GM23338 (cell line): ENCODE measurements at regions not wholly inside any gene's neighbourhood (a gene's known extent, or its start where the extent isn't known, plus 50 kb on each side); places are given as distances from the start of the nearest gene placed in this dataset.
A peak's percentile ranks its signal among the peaks of the same experiment; 100 is the strongest.

Experiments
- ATAC-seq: fragments of 200-7000 bp; cut with Tn5 transposase; 3 replicates; pipeline ENCODE4 v1.9.1; 2020
- DNase-seq: peaks from one replicate; pipeline ENCODE4 v3.0.0-alpha.2; 2015; ENCODE audit warnings: low spot score
- H2AFZ ChIP-seq: fragments of 200-600 bp; sonication (generic); 2 replicates; pipeline ENCODE4 v1.8.0; 2016; ENCODE audit warnings: antibody characterized with exemption, mild to moderate bottlenecking, moderate library complexity
- H3F3A ChIP-seq: fragments of 200-600 bp; sonication (generic); replicated peaks from 2 replicates; pipeline ENCODE4 v1.8.0; 2017; ENCODE audit warnings: antibody characterized with exemption, mixed run types, low read depth
- H3K27ac ChIP-seq: fragments of 200-600 bp; sonication (generic); 2 replicates; pipeline ENCODE4 v1.6.1; 2016; ENCODE audit warnings: low read depth
- H3K27me3 ChIP-seq: fragments of 200-600 bp; sonication (generic); 2 replicates; pipeline ENCODE4 v1.8.0; 2016; ENCODE audit warnings: mild to moderate bottlenecking, mixed run types, moderate library complexity; ENCODE audit not compliant: insufficient read depth
- H3K36me3 ChIP-seq: fragments of 200-600 bp; sonication (generic); 2 replicates; pipeline ENCODE4 v1.8.0; 2016; ENCODE audit warnings: mild to moderate bottlenecking; ENCODE audit not compliant: insufficient read depth
- H3K4me1 ChIP-seq: fragments of 200-600 bp; sonication (generic); 2 replicates; pipeline ENCODE4 v1.8.0; 2016; ENCODE audit warnings: mild to moderate bottlenecking, moderate library complexity; ENCODE audit not compliant: insufficient read depth
- H3K4me2 ChIP-seq: fragments of 200-600 bp; sonication (generic); 2 replicates; pipeline ENCODE4 v1.7.1; 2017; ENCODE audit warnings: mixed run types
- H3K4me3 ChIP-seq: fragments of 200-600 bp; sonication (generic); 2 replicates; pipeline ENCODE4 v1.6.1; 2016; ENCODE audit warnings: mixed run types
- H3K79me2 ChIP-seq: fragments of 200-600 bp; sonication (generic); replicated peaks from 2 replicates; pipeline ENCODE4 v1.8.0; 2017; ENCODE audit warnings: mild to moderate bottlenecking; ENCODE audit not compliant: insufficient read depth
- H3K9me2 ChIP-seq: fragments of 200-600 bp; sonication (generic); 2 replicates; pipeline ENCODE4 v1.8.0; 2017; ENCODE audit not compliant: insufficient read depth
- H4K20me1 ChIP-seq: fragments of 200-600 bp; sonication (generic); replicated peaks from 2 replicates; pipeline ENCODE4 v1.8.0; 2017; ENCODE audit warnings: mild to moderate bottlenecking; ENCODE audit not compliant: insufficient read depth
- H3K27ac Mint-ChIP-seq: 2 replicates; pipeline ENCODE4 v1.8.0; 2020; ENCODE audit warnings: inconsistent platforms, mild to moderate bottlenecking, moderate library complexity, mixed read lengths
- H3K27me3 Mint-ChIP-seq: 3 replicates; pipeline ENCODE4 v1.8.0; 2022; ENCODE audit warnings: low read depth, mild to moderate bottlenecking, moderate library complexity, mixed read lengths, inconsistent platforms; ENCODE audit not compliant: insufficient read depth, poor library complexity
- H3K36me3 Mint-ChIP-seq: 3 replicates; pipeline ENCODE4 v1.8.0; 2021; ENCODE audit warnings: low read depth, mild to moderate bottlenecking, inconsistent platforms, moderate library complexity, mixed read lengths
- H3K4me1 Mint-ChIP-seq: 3 replicates; pipeline ENCODE4 v1.8.0; 2020; ENCODE audit warnings: mild to moderate bottlenecking, inconsistent platforms, mixed read lengths
- H3K4me3 Mint-ChIP-seq: 3 replicates; pipeline ENCODE4 v1.8.0; 2021; ENCODE audit warnings: moderate library complexity, mild to moderate bottlenecking, inconsistent platforms, mixed read lengths
- H3K9me3 Mint-ChIP-seq: 3 replicates; pipeline ENCODE4 v1.8.0; 2020; ENCODE audit warnings: moderate library complexity, mild to moderate bottlenecking, inconsistent platforms, mixed read lengths
- CREB1 ChIP-seq: fragments of 250-450 bp; sonication (Bioruptor Pico); IDR thresholded peaks from 2 replicates; pipeline ENCODE4 v1.5.0; 2020; ENCODE audit warnings: low read depth, mild to moderate bottlenecking, moderate library complexity
- EZH2phosphoT487 ChIP-seq: fragments of 200-600 bp; sonication (generic); IDR thresholded peaks from one replicate; pipeline ENCODE4 v1.8.1; 2018; ENCODE audit warnings: antibody characterized with exemption; ENCODE audit not compliant: unreplicated experiment
- STAT1 ChIP-seq: IDR thresholded peaks from one replicate; pipeline ENCODE4 v1.6.1; 2016; ENCODE audit warnings: antibody characterized with exemption; ENCODE audit not compliant: unreplicated experiment
- TF ChIP-seq, protein P1 (sequence below), 2 experiments: fragments of 200-600 bp in 1 of 2; sonication (generic) in 1 of 2; conservative IDR thresholded peaks; 2 replicates each; pipeline versions ENCODE4 v1.5.1 to v1.6.1; 2016 to 2017; ENCODE audit warnings: antibody characterized with exemption in 2 of 2, low read depth in 2 of 2, mild to moderate bottlenecking in 2 of 2, moderate library complexity in 1 of 2
- TF ChIP-seq, protein P2 (sequence below): fragments of 250-450 bp; sonication (Bioruptor Pico); IDR thresholded peaks from 2 replicates; pipeline ENCODE4 v1.5.0; 2020; ENCODE audit warnings: mild to moderate bottlenecking, moderate library complexity

DNA sequence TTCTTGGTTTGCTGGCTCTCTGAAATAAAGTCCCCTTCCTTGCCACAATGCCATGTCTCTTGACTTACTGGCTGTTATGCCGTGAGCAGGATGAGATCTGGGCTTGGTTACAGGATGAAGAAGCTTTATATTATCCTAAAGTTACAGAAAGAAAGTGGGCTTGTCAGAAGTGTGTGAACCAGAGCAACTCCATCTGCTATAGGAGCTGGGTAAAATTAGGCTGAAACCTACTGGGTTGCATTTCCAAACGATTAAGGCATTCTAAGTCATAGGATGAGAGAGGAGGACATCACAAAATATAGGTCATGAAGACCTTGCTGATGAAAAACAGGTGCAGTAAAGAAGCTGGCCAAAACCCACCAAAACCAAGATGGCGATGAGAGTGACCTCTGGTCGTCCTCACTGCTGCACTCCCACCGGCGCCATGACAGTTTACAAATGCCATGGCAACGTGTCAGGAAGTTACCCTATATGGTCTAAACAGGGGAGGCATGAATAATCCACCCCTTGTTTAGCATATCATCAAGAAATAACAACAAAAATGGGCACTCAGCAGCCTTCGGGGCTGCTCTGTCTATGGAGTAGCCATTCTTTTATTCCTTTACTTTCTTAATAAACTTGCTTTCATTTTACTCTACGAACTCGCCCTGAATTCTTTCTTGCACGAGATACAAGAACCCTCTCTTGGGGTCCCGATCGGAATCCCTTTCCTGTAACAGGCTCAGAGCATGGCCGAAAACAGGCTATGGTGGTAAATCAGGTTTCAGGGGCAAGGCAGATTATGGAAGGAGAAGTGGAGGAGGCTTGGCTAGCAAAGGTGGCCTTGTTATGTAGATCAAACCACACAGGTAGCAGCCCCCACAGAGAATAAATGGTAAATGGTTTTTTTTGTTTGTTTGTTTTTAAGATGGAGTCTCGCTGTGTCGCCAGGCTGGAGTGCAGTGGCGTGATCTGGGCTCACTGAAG, 81.3 kb upstream of the C16orf82 start (continued):
- TF ChIP-seq EZH2phosphoT487 (no peak), STAT1 (no peak)
- TF ChIP-seq, protein P1, sequence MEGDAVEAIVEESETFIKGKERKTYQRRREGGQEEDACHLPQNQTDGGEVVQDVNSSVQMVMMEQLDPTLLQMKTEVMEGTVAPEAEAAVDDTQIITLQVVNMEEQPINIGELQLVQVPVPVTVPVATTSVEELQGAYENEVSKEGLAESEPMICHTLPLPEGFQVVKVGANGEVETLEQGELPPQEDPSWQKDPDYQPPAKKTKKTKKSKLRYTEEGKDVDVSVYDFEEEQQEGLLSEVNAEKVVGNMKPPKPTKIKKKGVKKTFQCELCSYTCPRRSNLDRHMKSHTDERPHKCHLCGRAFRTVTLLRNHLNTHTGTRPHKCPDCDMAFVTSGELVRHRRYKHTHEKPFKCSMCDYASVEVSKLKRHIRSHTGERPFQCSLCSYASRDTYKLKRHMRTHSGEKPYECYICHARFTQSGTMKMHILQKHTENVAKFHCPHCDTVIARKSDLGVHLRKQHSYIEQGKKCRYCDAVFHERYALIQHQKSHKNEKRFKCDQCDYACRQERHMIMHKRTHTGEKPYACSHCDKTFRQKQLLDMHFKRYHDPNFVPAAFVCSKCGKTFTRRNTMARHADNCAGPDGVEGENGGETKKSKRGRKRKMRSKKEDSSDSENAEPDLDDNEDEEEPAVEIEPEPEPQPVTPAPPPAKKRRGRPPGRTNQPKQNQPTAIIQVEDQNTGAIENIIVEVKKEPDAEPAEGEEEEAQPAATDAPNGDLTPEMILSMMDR (conservative IDR thresholded peaks at IDR 0.05; ENCODE audit: low read depth in 2 of 2), result no peak
- TF ChIP-seq, protein P2, sequence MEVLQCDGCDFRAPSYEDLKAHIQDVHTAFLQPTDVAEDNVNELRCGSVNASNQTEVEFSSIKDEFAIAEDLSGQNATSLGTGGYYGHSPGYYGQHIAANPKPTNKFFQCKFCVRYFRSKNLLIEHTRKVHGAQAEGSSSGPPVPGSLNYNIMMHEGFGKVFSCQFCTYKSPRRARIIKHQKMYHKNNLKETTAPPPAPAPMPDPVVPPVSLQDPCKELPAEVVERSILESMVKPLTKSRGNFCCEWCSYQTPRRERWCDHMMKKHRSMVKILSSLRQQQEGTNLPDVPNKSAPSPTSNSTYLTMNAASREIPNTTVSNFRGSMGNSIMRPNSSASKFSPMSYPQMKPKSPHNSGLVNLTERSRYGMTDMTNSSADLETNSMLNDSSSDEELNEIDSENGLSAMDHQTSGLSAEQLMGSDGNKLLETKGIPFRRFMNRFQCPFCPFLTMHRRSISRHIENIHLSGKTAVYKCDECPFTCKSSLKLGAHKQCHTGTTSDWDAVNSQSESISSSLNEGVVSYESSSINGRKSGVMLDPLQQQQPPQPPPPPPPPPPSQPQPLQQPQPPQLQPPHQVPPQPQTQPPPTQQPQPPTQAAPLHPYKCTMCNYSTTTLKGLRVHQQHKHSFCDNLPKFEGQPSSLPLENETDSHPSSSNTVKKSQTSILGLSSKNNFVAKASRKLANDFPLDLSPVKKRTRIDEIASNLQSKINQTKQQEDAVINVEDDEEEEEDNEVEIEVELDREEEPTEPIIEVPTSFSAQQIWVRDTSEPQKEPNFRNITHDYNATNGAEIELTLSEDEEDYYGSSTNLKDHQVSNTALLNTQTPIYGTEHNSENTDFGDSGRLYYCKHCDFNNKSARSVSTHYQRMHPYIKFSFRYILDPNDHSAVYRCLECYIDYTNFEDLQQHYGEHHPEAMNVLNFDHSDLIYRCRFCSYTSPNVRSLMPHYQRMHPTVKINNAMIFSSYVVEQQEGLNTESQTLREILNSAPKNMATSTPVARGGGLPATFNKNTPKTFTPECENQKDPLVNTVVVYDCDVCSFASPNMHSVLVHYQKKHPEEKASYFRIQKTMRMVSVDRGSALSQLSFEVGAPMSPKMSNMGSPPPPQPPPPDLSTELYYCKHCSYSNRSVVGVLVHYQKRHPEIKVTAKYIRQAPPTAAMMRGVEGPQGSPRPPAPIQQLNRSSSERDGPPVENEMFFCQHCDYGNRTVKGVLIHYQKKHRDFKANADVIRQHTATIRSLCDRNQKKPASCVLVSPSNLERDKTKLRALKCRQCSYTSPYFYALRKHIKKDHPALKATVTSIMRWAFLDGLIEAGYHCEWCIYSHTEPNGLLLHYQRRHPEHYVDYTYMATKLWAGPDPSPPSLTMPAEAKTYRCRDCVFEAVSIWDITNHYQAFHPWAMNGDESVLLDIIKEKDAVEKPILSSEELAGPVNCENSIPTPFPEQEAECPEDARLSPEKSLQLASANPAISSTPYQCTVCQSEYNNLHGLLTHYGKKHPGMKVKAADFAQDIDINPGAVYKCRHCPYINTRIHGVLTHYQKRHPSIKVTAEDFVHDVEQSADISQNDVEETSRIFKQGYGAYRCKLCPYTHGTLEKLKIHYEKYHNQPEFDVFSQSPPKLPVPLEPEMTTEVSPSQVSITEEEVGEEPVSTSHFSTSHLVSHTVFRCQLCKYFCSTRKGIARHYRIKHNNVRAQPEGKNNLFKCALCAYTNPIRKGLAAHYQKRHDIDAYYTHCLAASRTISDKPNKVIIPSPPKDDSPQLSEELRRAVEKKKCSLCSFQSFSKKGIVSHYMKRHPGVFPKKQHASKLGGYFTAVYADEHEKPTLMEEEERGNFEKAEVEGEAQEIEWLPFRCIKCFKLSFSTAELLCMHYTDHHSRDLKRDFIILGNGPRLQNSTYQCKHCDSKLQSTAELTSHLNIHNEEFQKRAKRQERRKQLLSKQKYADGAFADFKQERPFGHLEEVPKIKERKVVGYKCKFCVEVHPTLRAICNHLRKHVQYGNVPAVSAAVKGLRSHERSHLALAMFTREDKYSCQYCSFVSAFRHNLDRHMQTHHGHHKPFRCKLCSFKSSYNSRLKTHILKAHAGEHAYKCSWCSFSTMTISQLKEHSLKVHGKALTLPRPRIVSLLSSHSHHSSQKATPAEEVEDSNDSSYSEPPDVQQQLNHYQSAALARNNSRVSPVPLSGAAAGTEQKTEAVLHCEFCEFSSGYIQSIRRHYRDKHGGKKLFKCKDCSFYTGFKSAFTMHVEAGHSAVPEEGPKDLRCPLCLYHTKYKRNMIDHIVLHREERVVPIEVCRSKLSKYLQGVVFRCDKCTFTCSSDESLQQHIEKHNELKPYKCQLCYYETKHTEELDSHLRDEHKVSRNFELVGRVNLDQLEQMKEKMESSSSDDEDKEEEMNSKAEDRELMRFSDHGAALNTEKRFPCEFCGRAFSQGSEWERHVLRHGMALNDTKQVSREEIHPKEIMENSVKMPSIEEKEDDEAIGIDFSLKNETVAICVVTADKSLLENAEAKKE (CRISPR knock-in tag), result no peak

DNA sequence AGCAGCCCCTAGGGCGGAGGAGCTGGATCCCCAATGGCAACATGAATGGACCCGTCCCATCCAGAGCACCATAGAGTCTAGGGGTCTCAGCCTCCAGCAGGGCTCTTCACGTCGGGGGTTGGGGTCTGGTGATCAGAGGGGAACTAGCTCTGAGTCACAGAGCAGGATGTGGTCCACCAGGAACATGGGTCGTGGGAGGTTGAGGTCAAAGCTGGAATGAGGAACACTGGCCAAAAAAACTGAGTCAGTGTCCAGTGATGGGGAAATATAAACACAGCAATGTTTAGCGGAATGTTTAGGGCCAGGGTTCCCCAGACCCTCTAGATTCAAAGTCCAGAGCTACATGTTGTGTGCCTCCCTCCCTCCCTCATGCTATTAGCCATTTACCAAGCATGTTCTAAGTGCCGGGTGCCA, 79.1 kb upstream of the C16orf82 start:
- Histone ChIP-seq H3K36me3 (no peaks in the 10 kb centered on the region), H3F3A (0 out of 2 replicates have a peak, but pooled peaks cover 10% of the 10 kb centered on the region), H3K4me2 (peak overlapping the region; percentile 38; the same call in 1 of the 2 replicates), H3K27ac (0 out of 2 replicates have a peak overlapping the region, but pooled peaks have one; percentile 97), H4K20me1 (no peaks in the 10 kb centered on the region), H3K27me3 (no peaks in the 10 kb centered on the region), H3K4me3 (no peak overlapping the region), H3K4me1 (peaks cover 25% of the 10 kb centered on the region), H2AFZ (peak overlapping the region; percentile 47; the same call in 1 of the 2 replicates), H3K9me2 (peaks cover 14% of the 10 kb centered on the region), H3K79me2 (no peaks in the 10 kb centered on the region)
- peaks cover 17% of the 10 kb centered on the region; the same call in 2 of the 3 replicates for H3K36me3 Mint-ChIP-seq
- peaks cover 5% of the 10 kb centered on the region for H3K27me3 Mint-ChIP-seq
- DNase-seq (no peak), ATAC-seq (no peak)
- peaks cover 91% of the 10 kb centered on the region for H3K9me3 Mint-ChIP-seq
- H3K4me1 Mint-ChIP-seq, result peaks cover 22% of the 10 kb centered on the region
- no peak overlapping the region for H3K27ac Mint-ChIP-seq
- H3K4me3 Mint-ChIP-seq, result no peak overlapping the region
- TF ChIP-seq STAT1 (no peak), CREB1 (CRISPR knock-in tag) (no peak)
- TF ChIP-seq, protein P2 (CRISPR knock-in tag), result no peak
